BLaER1 treated with 17β-estradiol and CSF1 and Interleukin-3, amounts not matched to agents 10 nM and 100 nM (cell line): ENCODE measurements at regions not wholly inside any gene's neighbourhood (a gene's known extent, or its start where the extent isn't known, plus 50 kb on each side); places are given as distances from the start of the nearest gene placed in this dataset.

Experiments
- H3K27ac ChIP-seq, 11 experiments: shearing (Covaris generic); formaldehyde crosslinking; 2 replicates each; pipeline ENCODE4 v1.8.1; 2022
- H3K27me3 ChIP-seq, 11 experiments: shearing (Covaris generic); formaldehyde crosslinking; 2 replicates each; pipeline ENCODE4 v1.8.1; 2022
- H3K36me3 ChIP-seq, 11 experiments: shearing (Covaris generic); formaldehyde crosslinking; 2 replicates each; pipeline ENCODE4 v1.8.1; 2022
- H3K4me1 ChIP-seq, 10 experiments: shearing (Covaris generic); formaldehyde crosslinking; 2 replicates each; pipeline ENCODE4 v1.8.1; 2022
- H3K4me2 ChIP-seq, 11 experiments: shearing (Covaris generic); formaldehyde crosslinking; 2 replicates each; pipeline ENCODE4 v1.8.1; 2022
- H3K4me3 ChIP-seq, 10 experiments: shearing (Covaris generic); formaldehyde crosslinking; 2 replicates each; pipeline ENCODE4 v1.8.1; 2022
- H3K9ac ChIP-seq, 11 experiments: shearing (Covaris generic); formaldehyde crosslinking; 2 replicates each; pipeline ENCODE4 v1.8.1; 2022
- H3K9me3 ChIP-seq, 11 experiments: shearing (Covaris generic); formaldehyde crosslinking; replicated peaks in 1 of 11; 2 replicates each; pipeline ENCODE4 v1.8.1; 2022
- H4K20me1 ChIP-seq, 11 experiments: shearing (Covaris generic); formaldehyde crosslinking; 2 replicates each; pipeline ENCODE4 v1.8.1; 2022
- Cebpa-rat ChIP-seq, 11 experiments: shearing (Covaris generic); IDR thresholded peaks; 2 replicates each; pipeline ENCODE4 v1.8.1; 2022

GRCh38 chr9:82729991-82730589 is 332.9 kb downstream of the RASEF start:
- Histone ChIP-seq H3K9me3 (peaks cover 0 to 2% (median 0%) of the 10 kb centered on the region in 11 experiments; a peak in 1 of 22 replicates), H3K4me1 (peaks cover 10 to 32% (median 20%) of the 10 kb centered on the region in 10 experiments; a peak in 19 of 20 replicates), H3K27me3 (no peaks in the 10 kb centered on the region), H3K9ac (no peak overlapping the region), H3K4me3 (no peak overlapping the region), H3K27ac (no peak overlapping the region), H3K36me3 (no peaks in the 10 kb centered on the region), H3K4me2 (no peak overlapping the region), H4K20me1 (no peaks in the 10 kb centered on the region)
- no peak for TF ChIP-seq Cebpa-rat (IDR thresholded peaks at IDR 0.05)

GRCh38 chr9:82732928-82733327 is 330.0 kb downstream of the RASEF start:
- Histone ChIP-seq H3K36me3 (no peaks in the 10 kb centered on the region), H3K27ac (0 out of 22 replicates have a peak overlapping the region, but pooled peaks of 1 of the 11 experiments have one; percentile 15), H3K4me3 (no peak overlapping the region), H3K9me3 (no peaks in the 10 kb centered on the region), H3K27me3 (no peaks in the 10 kb centered on the region), H3K4me2 (peak overlapping the region in 9 of 11 experiments; percentile 9 to 73 (median 48); a peak in 18 of 22 replicates), H3K9ac (no peak overlapping the region), H4K20me1 (no peaks in the 10 kb centered on the region), H3K4me1 (peaks cover 0 to 14% (median 11%) of the 10 kb centered on the region in 10 experiments; a peak in 14 of 20 replicates)
- TF ChIP-seq Cebpa-rat (IDR thresholded peaks at IDR 0.05): no peak

- peaks cover 0 to 15% (median 11%) of the 10 kb centered on the region in 10 experiments; a peak in 15 of 20 replicates for H3K4me1 ChIP-seq
- H3K4me2 ChIP-seq: no peak overlapping the region
- no peaks in the 10 kb centered on the region for H3K27me3 ChIP-seq
- H3K27ac ChIP-seq: no peak overlapping the region
- H3K9me3 ChIP-seq: peaks cover 0 to 22% (median 12%) of the 10 kb centered on the region in 11 experiments; a peak in 11 of 22 replicates
- no peak for TF ChIP-seq Cebpa-rat (IDR thresholded peaks at IDR 0.05)
- no peak overlapping the region for H3K4me3 ChIP-seq
- H4K20me1 ChIP-seq: no peaks in the 10 kb centered on the region
- H3K9ac ChIP-seq: no peak overlapping the region
- H3K36me3 ChIP-seq: no peaks in the 10 kb centered on the region; a peak in 1 of 22 replicates
These were observed 326.8 kb downstream of the RASEF start for GRCh38 chr9:82736126-82736525.

- Histone ChIP-seq H3K36me3 (no peaks in the 10 kb centered on the region; a peak in 1 of 22 replicates), H3K9me3 (peaks cover 0 to 28% (median 12%) of the 10 kb centered on the region in 11 experiments; a peak in 11 of 22 replicates), H3K4me3 (no peak overlapping the region), H3K4me1 (peaks cover 4 to 21% (median 13%) of the 10 kb centered on the region in 10 experiments; a peak in 18 of 20 replicates), H3K27me3 (no peaks in the 10 kb centered on the region), H3K9ac (no peak overlapping the region), H3K27ac (no peak overlapping the region), H4K20me1 (no peaks in the 10 kb centered on the region), H3K4me2 (no peak overlapping the region)
- no peak for TF ChIP-seq Cebpa-rat (IDR thresholded peaks at IDR 0.05)
These were observed 326.2 kb downstream of the RASEF start for GRCh38 chr9:82736701-82737100.

- TF ChIP-seq Cebpa-rat (IDR thresholded peaks at IDR 0.05): no peak
- no peak overlapping the region for H3K27ac ChIP-seq
- H3K27me3 ChIP-seq: no peaks in the 10 kb centered on the region
- H3K9ac ChIP-seq: no peak overlapping the region
- H3K4me3 ChIP-seq: no peak overlapping the region
- H4K20me1 ChIP-seq: no peaks in the 10 kb centered on the region
- no peaks in the 10 kb centered on the region for H3K36me3 ChIP-seq
- H3K4me1 ChIP-seq: peaks cover 0 to 30% (median 22%) of the 10 kb centered on the region in 10 experiments; a peak in 16 of 20 replicates
- peaks cover 0 to 53% (median 19%) of the 10 kb centered on the region in 11 experiments; a peak in 16 of 22 replicates for H3K9me3 ChIP-seq
- H3K4me2 ChIP-seq: no peak overlapping the region
These were observed 317.0 kb downstream of the RASEF start for GRCh38 chr9:82745919-82746318.

- peaks cover 0 to 36% (median 20%) of the 10 kb centered on the region in 11 experiments; a peak in 15 of 22 replicates for H3K9me3 ChIP-seq
- TF ChIP-seq Cebpa-rat (IDR thresholded peaks at IDR 0.05): no peak
- no peaks in the 10 kb centered on the region for H3K4me1 ChIP-seq
- no peaks in the 10 kb centered on the region for H4K20me1 ChIP-seq
- H3K4me3 ChIP-seq: no peak overlapping the region
- no peaks in the 10 kb centered on the region for H3K27me3 ChIP-seq
- no peak overlapping the region for H3K27ac ChIP-seq
- H3K36me3 ChIP-seq: no peaks in the 10 kb centered on the region
- no peak overlapping the region for H3K9ac ChIP-seq
- H3K4me2 ChIP-seq: no peak overlapping the region
These were observed 312.5 kb downstream of the RASEF start for GRCh38 chr9:82750411-82750913.

- Histone ChIP-seq H3K9me3 (peaks cover 23 to 40% (median 35%) of the 10 kb centered on the region in 11 experiments), H3K4me2 (no peak overlapping the region), H3K4me3 (no peak overlapping the region), H3K9ac (no peak overlapping the region), H3K27ac (no peak overlapping the region), H4K20me1 (no peaks in the 10 kb centered on the region), H3K36me3 (peaks cover 0 to 21% (median 3%) of the 10 kb centered on the region in 11 experiments; a peak in 5 of 22 replicates), H3K4me1 (peaks cover 8 to 33% (median 26%) of the 10 kb centered on the region in 10 experiments), H3K27me3 (no peaks in the 10 kb centered on the region)
- TF ChIP-seq Cebpa-rat (IDR thresholded peaks at IDR 0.05): no peak
These were observed 305.0 kb downstream of the RASEF start for GRCh38 chr9:82757924-82758323.

- peaks cover 0 to 21% (median 3%) of the 10 kb centered on the region in 11 experiments; a peak in 5 of 22 replicates for H3K36me3 ChIP-seq
- H3K4me1 ChIP-seq: peaks cover 34 to 61% (median 54%) of the 10 kb centered on the region in 10 experiments
- peak overlapping the region in 3 of 10 experiments; percentile 42 to 62 (median 51); a peak in 6 of 20 replicates for H3K4me3 ChIP-seq
- H3K9ac ChIP-seq: peak overlapping the region in 3 of 11 experiments; percentile 53 to 83 (median 80); a peak in 5 of 22 replicates
- peaks cover 23 to 40% (median 35%) of the 10 kb centered on the region in 11 experiments for H3K9me3 ChIP-seq
- H3K27me3 ChIP-seq: no peaks in the 10 kb centered on the region; a peak in 1 of 22 replicates
- TF ChIP-seq Cebpa-rat (IDR thresholded peaks at IDR 0.05): no peak
- peak overlapping the region in 6 of 11 experiments; percentile 88 to 95 (median 92); a peak in 12 of 22 replicates for H3K27ac ChIP-seq
- peak overlapping the region in 8 of 11 experiments; percentile 72 to 94 (median 82); a peak in 14 of 22 replicates for H3K4me2 ChIP-seq
- no peaks in the 10 kb centered on the region for H4K20me1 ChIP-seq
These were observed 301.9 kb downstream of the RASEF start for GRCh38 chr9:82761027-82761426.

GRCh38 chr9:82761956-82762355 is 301.0 kb downstream of the RASEF start:
- Histone ChIP-seq H4K20me1 (no peaks in the 10 kb centered on the region), H3K9me3 (peaks cover 23 to 49% (median 41%) of the 10 kb centered on the region in 11 experiments), H3K4me3 (peak overlapping the region in 5 of 10 experiments; percentile 37 to 62 (median 51); a peak in 11 of 20 replicates), H3K27me3 (no peaks in the 10 kb centered on the region; a peak in 1 of 22 replicates), H3K36me3 (peaks cover 0 to 21% (median 3%) of the 10 kb centered on the region in 11 experiments; a peak in 5 of 22 replicates), H3K4me1 (peaks cover 34 to 65% (median 55%) of the 10 kb centered on the region in 10 experiments), H3K27ac (peak overlapping the region in 7 of 11 experiments; percentile 58 to 95 (median 90); a peak in 14 of 22 replicates), H3K9ac (peak overlapping the region in 6 of 11 experiments; percentile 61 to 84 (median 79); a peak in 12 of 22 replicates), H3K4me2 (peak overlapping the region; percentile 17 to 94 (median 78); a peak in 21 of 22 replicates)
- no peak for TF ChIP-seq Cebpa-rat (IDR thresholded peaks at IDR 0.05)
